ENCODE measurements at regions not wholly inside any gene's neighbourhood (a gene's known extent, or its start where the extent isn't known, plus 50 kb on each side); places are given as distances from the start of the nearest gene placed in this dataset.

DNA sequence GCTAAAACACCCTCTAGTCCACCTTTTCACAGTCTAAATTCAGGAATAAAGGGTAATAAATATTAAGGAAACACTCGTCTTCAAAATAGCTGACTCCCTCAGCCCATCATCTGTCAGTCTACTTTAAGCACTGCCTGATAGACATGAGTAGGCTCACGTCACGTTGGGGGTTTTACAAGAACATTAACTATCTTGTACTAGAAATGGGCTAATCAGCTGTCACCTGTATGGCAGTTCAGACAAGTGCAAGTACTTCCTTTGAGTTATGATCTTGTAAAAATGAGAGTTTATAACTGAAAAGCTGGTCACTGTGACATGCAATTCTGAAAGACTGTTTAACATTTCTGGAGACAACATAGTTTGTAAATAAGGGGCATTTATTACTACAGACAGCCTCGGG is 936.7 kb upstream of the CTNND2 start (continued):
- TF ChIP-seq, protein P1, sequence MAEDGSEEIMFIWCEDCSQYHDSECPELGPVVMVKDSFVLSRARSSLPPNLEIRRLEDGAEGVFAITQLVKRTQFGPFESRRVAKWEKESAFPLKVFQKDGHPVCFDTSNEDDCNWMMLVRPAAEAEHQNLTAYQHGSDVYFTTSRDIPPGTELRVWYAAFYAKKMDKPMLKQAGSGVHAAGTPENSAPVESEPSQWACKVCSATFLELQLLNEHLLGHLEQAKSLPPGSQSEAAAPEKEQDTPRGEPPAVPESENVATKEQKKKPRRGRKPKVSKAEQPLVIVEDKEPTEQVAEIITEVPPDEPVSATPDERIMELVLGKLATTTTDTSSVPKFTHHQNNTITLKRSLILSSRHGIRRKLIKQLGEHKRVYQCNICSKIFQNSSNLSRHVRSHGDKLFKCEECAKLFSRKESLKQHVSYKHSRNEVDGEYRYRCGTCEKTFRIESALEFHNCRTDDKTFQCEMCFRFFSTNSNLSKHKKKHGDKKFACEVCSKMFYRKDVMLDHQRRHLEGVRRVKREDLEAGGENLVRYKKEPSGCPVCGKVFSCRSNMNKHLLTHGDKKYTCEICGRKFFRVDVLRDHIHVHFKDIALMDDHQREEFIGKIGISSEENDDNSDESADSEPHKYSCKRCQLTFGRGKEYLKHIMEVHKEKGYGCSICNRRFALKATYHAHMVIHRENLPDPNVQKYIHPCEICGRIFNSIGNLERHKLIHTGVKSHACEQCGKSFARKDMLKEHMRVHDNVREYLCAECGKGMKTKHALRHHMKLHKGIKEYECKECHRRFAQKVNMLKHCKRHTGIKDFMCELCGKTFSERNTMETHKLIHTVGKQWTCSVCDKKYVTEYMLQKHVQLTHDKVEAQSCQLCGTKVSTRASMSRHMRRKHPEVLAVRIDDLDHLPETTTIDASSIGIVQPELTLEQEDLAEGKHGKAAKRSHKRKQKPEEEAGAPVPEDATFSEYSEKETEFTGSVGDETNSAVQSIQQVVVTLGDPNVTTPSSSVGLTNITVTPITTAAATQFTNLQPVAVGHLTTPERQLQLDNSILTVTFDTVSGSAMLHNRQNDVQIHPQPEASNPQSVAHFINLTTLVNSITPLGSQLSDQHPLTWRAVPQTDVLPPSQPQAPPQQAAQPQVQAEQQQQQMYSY (CRISPR knock-in tag; IDR thresholded peaks at IDR 0.05), result no peak
- TF ChIP-seq GTF2I (CRISPR knock-in tag; conservative IDR thresholded peaks at IDR 0.05) (no peak), KAT7 (CRISPR knock-in tag; IDR thresholded peaks at IDR 0.05; ENCODE audit: borderline replicate concordance) (no peak), FOXJ3 (CRISPR knock-in tag; IDR thresholded peaks at IDR 0.05; ENCODE audit: borderline replicate concordance) (no peak)

DNA sequence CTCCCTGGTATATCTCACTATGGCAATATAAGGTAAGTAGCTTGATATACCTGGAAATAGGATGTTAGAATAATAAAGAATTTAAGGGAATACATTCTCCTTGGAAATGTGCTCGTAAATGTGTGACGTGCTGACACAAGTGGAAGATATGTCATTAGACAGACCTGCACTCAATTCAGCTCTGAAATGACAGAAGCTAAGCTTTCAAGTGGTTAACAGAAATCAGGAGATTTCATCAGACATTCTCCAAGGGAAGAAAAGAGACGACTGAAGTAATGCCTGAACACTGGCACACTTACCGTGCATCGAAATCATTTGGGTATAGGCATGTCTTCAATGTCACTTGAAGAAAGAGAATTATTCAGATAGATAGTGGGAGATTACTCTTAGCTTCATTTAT is 933.3 kb upstream of the CTNND2 start:
- CTCF ChIA-PET, result interaction anchor here (0.6 kb wide), 1 partner anchor 115 kb away, joined by 3 read pairs; no protein-coding TSS in a partner anchor
- no peak for TF ChIP-seq NR1H2 (CRISPR knock-in tag; IDR thresholded peaks at IDR 0.05)
- TF ChIP-seq, protein P2, sequence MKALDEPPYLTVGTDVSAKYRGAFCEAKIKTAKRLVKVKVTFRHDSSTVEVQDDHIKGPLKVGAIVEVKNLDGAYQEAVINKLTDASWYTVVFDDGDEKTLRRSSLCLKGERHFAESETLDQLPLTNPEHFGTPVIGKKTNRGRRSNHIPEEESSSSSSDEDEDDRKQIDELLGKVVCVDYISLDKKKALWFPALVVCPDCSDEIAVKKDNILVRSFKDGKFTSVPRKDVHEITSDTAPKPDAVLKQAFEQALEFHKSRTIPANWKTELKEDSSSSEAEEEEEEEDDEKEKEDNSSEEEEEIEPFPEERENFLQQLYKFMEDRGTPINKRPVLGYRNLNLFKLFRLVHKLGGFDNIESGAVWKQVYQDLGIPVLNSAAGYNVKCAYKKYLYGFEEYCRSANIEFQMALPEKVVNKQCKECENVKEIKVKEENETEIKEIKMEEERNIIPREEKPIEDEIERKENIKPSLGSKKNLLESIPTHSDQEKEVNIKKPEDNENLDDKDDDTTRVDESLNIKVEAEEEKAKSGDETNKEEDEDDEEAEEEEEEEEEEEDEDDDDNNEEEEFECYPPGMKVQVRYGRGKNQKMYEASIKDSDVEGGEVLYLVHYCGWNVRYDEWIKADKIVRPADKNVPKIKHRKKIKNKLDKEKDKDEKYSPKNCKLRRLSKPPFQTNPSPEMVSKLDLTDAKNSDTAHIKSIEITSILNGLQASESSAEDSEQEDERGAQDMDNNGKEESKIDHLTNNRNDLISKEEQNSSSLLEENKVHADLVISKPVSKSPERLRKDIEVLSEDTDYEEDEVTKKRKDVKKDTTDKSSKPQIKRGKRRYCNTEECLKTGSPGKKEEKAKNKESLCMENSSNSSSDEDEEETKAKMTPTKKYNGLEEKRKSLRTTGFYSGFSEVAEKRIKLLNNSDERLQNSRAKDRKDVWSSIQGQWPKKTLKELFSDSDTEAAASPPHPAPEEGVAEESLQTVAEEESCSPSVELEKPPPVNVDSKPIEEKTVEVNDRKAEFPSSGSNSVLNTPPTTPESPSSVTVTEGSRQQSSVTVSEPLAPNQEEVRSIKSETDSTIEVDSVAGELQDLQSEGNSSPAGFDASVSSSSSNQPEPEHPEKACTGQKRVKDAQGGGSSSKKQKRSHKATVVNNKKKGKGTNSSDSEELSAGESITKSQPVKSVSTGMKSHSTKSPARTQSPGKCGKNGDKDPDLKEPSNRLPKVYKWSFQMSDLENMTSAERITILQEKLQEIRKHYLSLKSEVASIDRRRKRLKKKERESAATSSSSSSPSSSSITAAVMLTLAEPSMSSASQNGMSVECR (CRISPR knock-in tag; IDR thresholded peaks at IDR 0.05; ENCODE audit: borderline replicate concordance), result no peak
- POLR2A ChIA-PET, result no interaction called here

GRCh38 chr5:12825163-12825562 is 920.9 kb upstream of the CTNND2 start:
- DNase-seq (ENCODE audit: low spot score), result no peak
- peaks cover 25% of the 10 kb centered on the region for H3K36me3 Mint-ChIP-seq
- no peak for ATAC-seq
- ChIA-PET CTCF (no interaction called here), POLR2A (no interaction called here)
- no peaks in the 10 kb centered on the region for H3K27me3 Mint-ChIP-seq (ENCODE audit: low read depth)
- TF ChIP-seq, protein P3, sequence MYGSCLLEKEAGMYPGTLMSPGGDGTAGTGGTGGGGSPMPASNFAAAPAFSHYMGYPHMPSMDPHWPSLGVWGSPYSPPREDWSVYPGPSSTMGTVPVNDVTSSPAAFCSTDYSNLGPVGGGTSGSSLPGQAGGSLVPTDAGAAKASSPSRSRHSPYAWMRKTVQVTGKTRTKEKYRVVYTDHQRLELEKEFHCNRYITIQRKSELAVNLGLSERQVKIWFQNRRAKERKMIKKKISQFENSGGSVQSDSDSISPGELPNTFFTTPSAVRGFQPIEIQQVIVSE (CRISPR knock-in tag; IDR thresholded peaks at IDR 0.05; ENCODE audit: borderline replicate concordance), result no peak
- TF ChIP-seq IRF1 (CRISPR knock-in tag; IDR thresholded peaks at IDR 0.05) (no peak), NFATC4 (CRISPR knock-in tag; IDR thresholded peaks at IDR 0.05) (no peak), NR3C1 (CRISPR knock-in tag; conservative IDR thresholded peaks at IDR 0.05; ENCODE audit: low read depth) (no peak), HMGA2 (CRISPR knock-in tag; IDR thresholded peaks at IDR 0.05) (no peak), FOXP1 (CRISPR knock-in tag; IDR thresholded peaks at IDR 0.05; ENCODE audit: borderline replicate concordance) (no peak), TCF7 (CRISPR knock-in tag; IDR thresholded peaks at IDR 0.05; ENCODE audit: low read depth) (no peak), EMX1 (CRISPR knock-in tag; IDR thresholded peaks at IDR 0.05) (no peak), CBFB (CRISPR knock-in tag; IDR thresholded peaks at IDR 0.05; ENCODE audit: low read depth) (no peak), ATF1 (CRISPR knock-in tag; IDR thresholded peaks at IDR 0.05) (no peak)
- TF ChIP-seq, protein P2 (CRISPR knock-in tag; IDR thresholded peaks at IDR 0.05; ENCODE audit: borderline replicate concordance), result no peak
- TF ChIP-seq, protein P4, sequence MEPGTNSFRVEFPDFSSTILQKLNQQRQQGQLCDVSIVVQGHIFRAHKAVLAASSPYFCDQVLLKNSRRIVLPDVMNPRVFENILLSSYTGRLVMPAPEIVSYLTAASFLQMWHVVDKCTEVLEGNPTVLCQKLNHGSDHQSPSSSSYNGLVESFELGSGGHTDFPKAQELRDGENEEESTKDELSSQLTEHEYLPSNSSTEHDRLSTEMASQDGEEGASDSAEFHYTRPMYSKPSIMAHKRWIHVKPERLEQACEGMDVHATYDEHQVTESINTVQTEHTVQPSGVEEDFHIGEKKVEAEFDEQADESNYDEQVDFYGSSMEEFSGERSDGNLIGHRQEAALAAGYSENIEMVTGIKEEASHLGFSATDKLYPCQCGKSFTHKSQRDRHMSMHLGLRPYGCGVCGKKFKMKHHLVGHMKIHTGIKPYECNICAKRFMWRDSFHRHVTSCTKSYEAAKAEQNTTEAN (CRISPR knock-in tag; IDR thresholded peaks at IDR 0.05), result no peak
- H3K9me3 Mint-ChIP-seq, result peaks cover 28% of the 10 kb centered on the region
- H3K4me1 Mint-ChIP-seq, result no peaks in the 10 kb centered on the region
- no peak overlapping the region for H3K27ac Mint-ChIP-seq
- no peak overlapping the region for H3K4me3 Mint-ChIP-seq

More for the DNA sequence above, 933.3 kb upstream of the CTNND2 start:
- no peaks in the 10 kb centered on the region for H3K27me3 Mint-ChIP-seq (ENCODE audit: low read depth)
- no peak overlapping the region for H3K27ac Mint-ChIP-seq
- no peaks in the 10 kb centered on the region for H3K9me3 Mint-ChIP-seq
- DNase-seq (ENCODE audit: low spot score), result no peak
- H3K4me1 Mint-ChIP-seq, result peaks cover 3% of the 10 kb centered on the region; the same call in 1 of the 2 replicates
- no peak overlapping the region for H3K4me3 Mint-ChIP-seq
- ATAC-seq, result no peak
- no peaks in the 10 kb centered on the region for H3K36me3 Mint-ChIP-seq

All from WTC11 (cell line).